Panc1 (cell line): ENCODE measurements at regions not wholly inside any gene's neighbourhood (a gene's known extent, or its start where the extent isn't known, plus 50 kb on each side); places are given as distances from the start of the nearest gene placed in this dataset.

Source experiments
- ATAC-seq: fragments of 200-7000 bp; cut with Tn5 transposase; 2 replicates; pipeline ENCODE4 v1.9.1; 2020; ENCODE audit warnings: mild to moderate bottlenecking, moderate library complexity
- BruUV-seq: library from RNA; stranded (reverse); fragments of 400-500 nt; replicated peaks from 2 replicates; lab custom pipeline; 2021; lab: Mats Ljungman, UMichigan
- CTCF ChIA-PET: fragments of 300-600 bp; sonication (Branson Sonifier 250); formaldehyde crosslinking; loops from one replicate; lab custom pipeline; 2022; ENCODE audit warnings: antibody characterized with exemption; lab: Charles Lee
- POLR2A ChIA-PET: fragments of 300-600 bp; sonication (Branson Sonifier 250); formaldehyde crosslinking; loops from one replicate; lab custom pipeline; 2022; ENCODE audit warnings: antibody characterized with exemption; lab: Charles Lee
- DNase-seq: peaks from one replicate; pipeline ENCODE4 v3.0.0-alpha.2; 2010; ENCODE audit warnings: low read depth, low spot score
- H3K27ac ChIP-seq: 2 replicates; pipeline ENCODE4 v1.5.1; 2011; ENCODE audit warnings: mild to moderate bottlenecking, low read length, inconsistent platforms
- H3K27me3 ChIP-seq: fragments of 200-500 bp; sonication (Bioruptor generic); 2 replicates; pipeline ENCODE4 v1.6.0; 2014; ENCODE audit warnings: low read length, inconsistent platforms; ENCODE audit not compliant: control insufficient read depth, insufficient read depth
- H3K36me3 ChIP-seq: fragments of 200-500 bp; sonication (Bioruptor generic); 2 replicates; pipeline ENCODE4 v1.5.1; 2014; ENCODE audit warnings: inconsistent platforms, mild to moderate bottlenecking, low read length, moderate library complexity; ENCODE audit not compliant: control insufficient read depth, insufficient read depth
- H3K4me1 ChIP-seq: 2 replicates; pipeline ENCODE4 v1.5.1; 2011; ENCODE audit warnings: inconsistent platforms, mild to moderate bottlenecking, low read length, moderate library complexity; ENCODE audit not compliant: control insufficient read depth, insufficient read depth
- H3K4me3 ChIP-seq, 2 experiments: 2 replicates each; pipeline ENCODE4 v1.5.1; 2011 to 2012; ENCODE audit warnings: low read depth in 2 of 2, low read length in 2 of 2, mild to moderate bottlenecking in 2 of 2, inconsistent platforms in 1 of 2, moderate library complexity in 1 of 2
- H3K9me3 ChIP-seq: fragments of 200-500 bp; sonication (Bioruptor generic); 2 replicates; pipeline ENCODE4 v1.5.1; 2014; ENCODE audit warnings: low read depth, mild to moderate bottlenecking, inconsistent platforms, low read length, moderate library complexity; ENCODE audit not compliant: control insufficient read depth, insufficient read depth
- CTCF ChIP-seq: fragments of 450-650 bp; IDR thresholded peaks from 2 replicates; pipeline ENCODE4 v1.5.1; 2017; ENCODE audit warnings: mild to moderate bottlenecking
- POLR2AphosphoS5 ChIP-seq: IDR thresholded peaks from 2 replicates; pipeline ENCODE4 v1.6.1; 2012; ENCODE audit warnings: mild to moderate bottlenecking, low read depth, low read length, moderate library complexity
- REST ChIP-seq, 2 experiments: IDR thresholded peaks; 2 replicates each; pipeline ENCODE4 v1.6.1; 2011 to 2012; ENCODE audit warnings: low read depth in 2 of 2, control low read depth in 1 of 2, low read length in 1 of 2, mild to moderate bottlenecking in 1 of 2, moderate library complexity in 1 of 2; ENCODE audit not compliant: insufficient read depth in 1 of 2
- SIN3A ChIP-seq: IDR thresholded peaks from 2 replicates; pipeline ENCODE4 v1.6.1; 2012; ENCODE audit warnings: low read depth, mild to moderate bottlenecking, low read length, moderate library complexity, borderline replicate concordance; ENCODE audit not compliant: insufficient read depth
- TCF7L2 ChIP-seq: IDR thresholded peaks from 2 replicates; pipeline ENCODE4 v1.6.1; 2011; ENCODE audit warnings: mild to moderate bottlenecking, low read depth, low read length, inconsistent platforms
- in situ Hi-C: cut with HindIII; loops from 2 replicates; pipeline ENCODE4 v1.10.0; 2016; ENCODE audit warnings: low sequenced_read_pairs, low pct_unique_long_range_greater_than_20kb
- intact Hi-C: fragments of 100-400 bp; cut with micrococcal nuclease; formaldehyde crosslinking; loops from one replicate; pipeline ENCODE4 v1.10.0; 2022; ENCODE audit not compliant: unreplicated experiment

GRCh38 chr1:69016468-69016867, 519.6 kb upstream of the DEPDC1 start:
- no peak overlapping the region for H3K27ac ChIP-seq
- H3K4me3 ChIP-seq: no peak overlapping the region
- ChIA-PET POLR2A (no interaction called here), CTCF (no interaction called here)
- no TSS peak for BruUV-seq
- H3K9me3 ChIP-seq: no peaks in the 10 kb centered on the region
- H3K4me1 ChIP-seq: no peaks in the 10 kb centered on the region
- ATAC-seq (no peak), DNase-seq (no peak)
- in situ Hi-C loops (no loop called here), intact Hi-C loops (no loop called here)
- H3K27me3 ChIP-seq: no peaks in the 10 kb centered on the region
- no peaks in the 10 kb centered on the region for H3K36me3 ChIP-seq
- no peak; the same call in 1 of the 2 replicates for TF ChIP-seq CTCF
- TF ChIP-seq POLR2AphosphoS5: no peak

- Histone ChIP-seq H3K9me3 (0 out of 2 replicates have a peak, but pooled peaks cover 6% of the 10 kb centered on the region), H3K4me3 (no peak overlapping the region), H3K36me3 (no peaks in the 10 kb centered on the region; the same call in 1 of the 2 replicates), H3K27me3 (no peaks in the 10 kb centered on the region), H3K4me1 (no peaks in the 10 kb centered on the region), H3K27ac (no peak overlapping the region)
- DNase-seq (no peak), ATAC-seq (no peak)
- BruUV-seq: no TSS peak
- intact Hi-C loops: no loop called here
- in situ Hi-C loops: no loop called here
- TF ChIP-seq TCF7L2 (no peak), CTCF (no peak), POLR2AphosphoS5 (no peak), SIN3A (no peak), REST (IDR thresholded peaks at IDR 0.05; ENCODE audit: insufficient read depth in 1 of 2, low read depth in 2 of 2, low read length in 1 of 2) (no peak)
- ChIA-PET POLR2A (no interaction called here), CTCF (no interaction called here)
Measured at GRCh38 chr1:69029649-69030048, 532.8 kb upstream of the DEPDC1 start.
